Uterus (tissue), 3 donors: ENCODE measurements at regions not wholly inside any gene's neighbourhood (a gene's known extent, or its start where the extent isn't known, plus 50 kb on each side); places are given as distances from the start of the nearest gene placed in this dataset.

Experiments used
- DNase-seq, 2 donors: peaks; one replicate each; pipeline ENCODE4 v3.0.0-alpha.2; 2019 to 2020
- H3K27ac ChIP-seq, 2 donors: fragments of 200-600 bp; sonication (generic); 1 replicate in 1 of 2; 2 replicates in 1 of 2; pipeline ENCODE4 v1.5.1; 2016 to 2018
- H3K27me3 ChIP-seq, 2 donors: fragments of 200-600 bp; sonication (generic); one replicate each; pipeline ENCODE4 v1.5.1; 2018 to 2019; ENCODE audit warnings: control low read depth in 1 of 2
- H3K36me3 ChIP-seq, 2 donors: fragments of 200-600 bp; sonication (generic); one replicate each; pipeline ENCODE4 v1.5.1; 2019; ENCODE audit warnings: control low read depth in 1 of 2
- H3K4me1 ChIP-seq, 2 donors: fragments of 200-600 bp; sonication (generic); one replicate each; pipeline ENCODE4 v1.5.1; 2018 to 2019; ENCODE audit warnings: control low read depth in 1 of 2
- H3K4me3 ChIP-seq, 2 donors: fragments of 200-600 bp; sonication (generic); 1 replicate in 1 of 2; 2 replicates in 1 of 2; pipeline ENCODE4 v1.5.1; 2018 to 2019; ENCODE audit warnings: mild to moderate bottlenecking in 1 of 2
- H3K9me3 ChIP-seq, 2 donors: fragments of 200-600 bp; sonication (generic); one replicate each; pipeline ENCODE4 v1.5.1; 2019; ENCODE audit warnings: control low read depth in 1 of 2
- POLR2A ChIP-seq, 2 donors: fragments of 450-650 bp; IDR thresholded peaks; one replicate each; pipeline ENCODE4 v1.6.1; 2016; ENCODE audit warnings: antibody characterized with exemption in 2 of 2, mild to moderate bottlenecking in 1 of 2, moderate library complexity in 1 of 2
- intact Hi-C: fragments of 100-400 bp; cut with DNase I; formaldehyde crosslinking; loops from one replicate; pipeline ENCODE4 v1.15.1; 2023; ENCODE audit warnings: low total_unique reads
- TF ChIP-seq, protein P1 (sequence below), 4 experiments: fragments of 200-600 bp in 2 of 4; fragments of 450-650 bp in 2 of 4; sonication (generic) in 2 of 4; IDR thresholded peaks; one replicate each; pipeline ENCODE4 v1.5.1; 2016 to 2019; ENCODE audit warnings: antibody characterized with exemption in 4 of 4, mild to moderate bottlenecking in 2 of 4, moderate library complexity in 1 of 4
- donor health status: DM: yes; HTN: yes; CAD: no.

DNA sequence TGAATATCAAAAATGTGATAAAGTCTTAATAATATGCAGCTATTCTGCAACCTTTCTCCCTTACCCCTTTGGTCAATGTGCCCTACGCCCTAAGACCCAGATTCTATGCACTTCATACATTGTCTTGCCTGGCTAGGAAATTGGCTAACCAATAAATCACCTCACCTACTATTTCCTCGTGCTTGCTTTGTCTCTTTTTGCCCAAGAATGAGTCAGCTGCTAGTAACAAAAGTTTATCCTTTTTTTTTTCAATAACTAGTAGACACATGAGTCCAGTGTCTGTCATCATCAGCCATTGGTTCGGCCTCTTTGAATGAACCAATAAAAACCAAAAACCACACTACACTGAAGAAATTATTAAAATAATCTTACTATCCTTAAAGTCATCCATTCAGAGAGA lies 387.1 kb downstream of the PPP3CA start:
- Histone ChIP-seq H3K9me3 (no peaks in the 10 kb centered on the region), H3K27me3 (no peaks in the 10 kb centered on the region), H3K27ac (no peak overlapping the region), H3K4me1 (no peaks in the 10 kb centered on the region), H3K36me3 (no peaks in the 10 kb centered on the region), H3K4me3 (no peak overlapping the region)
- no peak for DNase-seq
- intact Hi-C loops: no loop called here
- TF ChIP-seq, protein P1, sequence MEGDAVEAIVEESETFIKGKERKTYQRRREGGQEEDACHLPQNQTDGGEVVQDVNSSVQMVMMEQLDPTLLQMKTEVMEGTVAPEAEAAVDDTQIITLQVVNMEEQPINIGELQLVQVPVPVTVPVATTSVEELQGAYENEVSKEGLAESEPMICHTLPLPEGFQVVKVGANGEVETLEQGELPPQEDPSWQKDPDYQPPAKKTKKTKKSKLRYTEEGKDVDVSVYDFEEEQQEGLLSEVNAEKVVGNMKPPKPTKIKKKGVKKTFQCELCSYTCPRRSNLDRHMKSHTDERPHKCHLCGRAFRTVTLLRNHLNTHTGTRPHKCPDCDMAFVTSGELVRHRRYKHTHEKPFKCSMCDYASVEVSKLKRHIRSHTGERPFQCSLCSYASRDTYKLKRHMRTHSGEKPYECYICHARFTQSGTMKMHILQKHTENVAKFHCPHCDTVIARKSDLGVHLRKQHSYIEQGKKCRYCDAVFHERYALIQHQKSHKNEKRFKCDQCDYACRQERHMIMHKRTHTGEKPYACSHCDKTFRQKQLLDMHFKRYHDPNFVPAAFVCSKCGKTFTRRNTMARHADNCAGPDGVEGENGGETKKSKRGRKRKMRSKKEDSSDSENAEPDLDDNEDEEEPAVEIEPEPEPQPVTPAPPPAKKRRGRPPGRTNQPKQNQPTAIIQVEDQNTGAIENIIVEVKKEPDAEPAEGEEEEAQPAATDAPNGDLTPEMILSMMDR (IDR thresholded peaks at IDR 0.05): no peak
- no peak for TF ChIP-seq POLR2A (IDR thresholded peaks at IDR 0.05)

DNA sequence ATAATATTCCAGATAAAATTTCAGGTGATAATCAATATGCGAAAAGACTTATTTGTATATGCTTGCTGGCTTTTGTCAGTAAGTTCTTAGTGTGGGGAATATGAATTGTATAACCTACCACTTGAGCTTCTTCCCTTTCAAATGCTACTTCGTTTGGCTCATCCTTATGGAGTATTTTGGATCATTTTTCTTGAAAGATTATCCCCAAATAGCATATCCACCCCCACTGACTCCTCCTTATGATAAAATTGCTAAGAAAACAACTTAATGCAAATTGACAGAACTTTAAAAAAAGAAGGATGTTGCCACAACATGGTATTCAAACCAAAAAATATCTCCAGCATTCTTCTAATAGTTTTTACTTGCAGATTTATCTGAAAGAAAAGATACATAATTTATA lies 393.3 kb downstream of the PPP3CA start:
- H3K4me3 ChIP-seq: no peak overlapping the region
- H3K9me3 ChIP-seq: no peaks in the 10 kb centered on the region
- H3K36me3 ChIP-seq: no peaks in the 10 kb centered on the region
- TF ChIP-seq, protein P1 (IDR thresholded peaks at IDR 0.05): no peak
- no peak for TF ChIP-seq POLR2A (IDR thresholded peaks at IDR 0.05)
- intact Hi-C loops: no loop called here
- H3K27ac ChIP-seq: no peak overlapping the region
- no peaks in the 10 kb centered on the region for H3K4me1 ChIP-seq
- no peak for DNase-seq
- no peaks in the 10 kb centered on the region for H3K27me3 ChIP-seq

DNA sequence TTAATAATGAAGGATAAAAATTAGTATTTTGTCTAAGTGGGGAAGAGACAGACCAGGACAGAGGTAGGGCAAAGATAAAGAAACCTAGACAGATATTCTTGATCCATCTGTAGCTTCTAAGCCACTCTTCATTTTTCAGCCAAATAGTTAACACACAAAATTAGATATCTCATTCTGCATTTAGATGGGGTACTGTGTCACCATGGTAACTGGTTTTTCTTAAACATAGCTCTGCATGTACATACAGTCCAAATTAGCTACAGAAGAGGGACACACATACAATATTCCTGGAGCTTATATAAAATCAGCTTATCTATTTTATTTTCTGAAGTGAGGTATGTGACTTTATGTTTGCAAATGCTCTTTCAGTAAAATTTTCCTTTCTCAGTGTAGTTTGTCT lies 393.7 kb downstream of the PPP3CA start:
- TF ChIP-seq POLR2A (IDR thresholded peaks at IDR 0.05): no peak
- TF ChIP-seq, protein P1 (IDR thresholded peaks at IDR 0.05): no peak
- H3K9me3 ChIP-seq: no peaks in the 10 kb centered on the region
- H3K27ac ChIP-seq: no peak overlapping the region
- H3K36me3 ChIP-seq: no peaks in the 10 kb centered on the region
- intact Hi-C loops: no loop called here
- DNase-seq: no peak
- H3K4me1 ChIP-seq: no peaks in the 10 kb centered on the region
- H3K27me3 ChIP-seq: no peaks in the 10 kb centered on the region
- H3K4me3 ChIP-seq: no peak overlapping the region

DNA sequence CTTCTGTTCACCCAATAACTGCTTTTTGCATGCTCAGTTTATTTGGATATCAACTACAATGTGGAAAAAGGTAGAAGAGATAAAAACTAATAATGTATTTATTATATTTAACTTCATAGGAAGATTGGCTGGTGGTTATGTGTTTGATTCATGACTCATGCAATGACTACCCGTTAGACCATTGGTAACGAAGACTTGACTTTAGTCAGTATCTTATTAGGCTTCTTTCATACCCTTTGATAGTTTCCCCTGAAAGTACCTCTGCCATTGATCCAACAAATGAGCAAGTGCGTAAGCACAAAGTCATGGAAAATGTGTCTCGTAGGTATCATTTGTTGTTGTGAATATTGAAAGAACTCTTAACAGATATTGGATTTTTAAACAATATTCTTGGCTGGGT lies 394.7 kb downstream of the PPP3CA start:
- Histone ChIP-seq H3K4me1 (no peaks in the 10 kb centered on the region), H3K9me3 (no peaks in the 10 kb centered on the region), H3K4me3 (no peak overlapping the region), H3K36me3 (no peaks in the 10 kb centered on the region), H3K27me3 (no peaks in the 10 kb centered on the region), H3K27ac (no peak overlapping the region)
- DNase-seq: no peak
- intact Hi-C loops: no loop called here
- TF ChIP-seq, protein P1 (IDR thresholded peaks at IDR 0.05): no peak
- TF ChIP-seq POLR2A (IDR thresholded peaks at IDR 0.05): no peak

DNA sequence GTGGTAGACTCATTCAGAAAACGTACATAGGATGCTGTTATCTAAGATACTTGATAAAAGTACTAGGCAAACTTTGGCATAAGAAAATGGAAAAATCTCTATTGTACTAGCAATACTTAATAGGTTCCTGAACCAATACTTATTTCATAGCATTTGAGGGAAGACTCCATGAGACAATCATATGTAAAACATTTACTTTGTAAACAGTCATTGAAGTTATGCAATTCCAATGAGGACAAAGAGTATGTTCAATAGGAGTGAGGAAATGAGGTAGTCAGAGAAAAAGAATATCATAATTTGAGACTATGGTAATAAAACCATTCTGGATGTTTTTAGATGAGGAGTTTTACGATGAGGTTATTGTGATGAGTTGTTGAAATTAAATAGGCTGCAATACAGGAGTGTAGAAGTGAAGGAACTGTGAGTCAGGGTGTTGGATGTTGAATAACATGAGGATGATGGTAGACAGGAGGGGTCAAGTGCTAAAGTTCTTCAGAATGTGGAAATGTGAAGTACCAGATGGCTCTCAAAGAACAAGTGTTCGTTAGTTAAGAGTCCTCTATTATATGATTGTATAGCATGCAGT lies 397.9 kb downstream of the PPP3CA start:
- no peaks in the 10 kb centered on the region for H3K4me1 ChIP-seq
- H3K27me3 ChIP-seq: no peaks in the 10 kb centered on the region
- no peaks in the 10 kb centered on the region for H3K36me3 ChIP-seq
- H3K27ac ChIP-seq: no peak overlapping the region
- no peak overlapping the region for H3K4me3 ChIP-seq
- no peak for DNase-seq
- TF ChIP-seq, protein P1 (IDR thresholded peaks at IDR 0.05): no peak
- no peak for TF ChIP-seq POLR2A (IDR thresholded peaks at IDR 0.05)
- intact Hi-C loops: no loop called here
- no peaks in the 10 kb centered on the region for H3K9me3 ChIP-seq
